HEK293 (cell line): ENCODE measurements at regions not wholly inside any gene's neighbourhood (a gene's known extent, or its start where the extent isn't known, plus 50 kb on each side); places are given as distances from the start of the nearest gene placed in this dataset.

Experiments
- CTCF ChIA-PET: fragments of 350-600 bp; formaldehyde crosslinking; extraction: SDS; loops from one replicate; lab custom pipeline; 2021; ENCODE audit warnings: antibody characterized with exemption; lab: Yijun Ruan, JAX
- POLR2A ChIA-PET: fragments of 300-600 bp; formaldehyde crosslinking; extraction: SDS; loops from one replicate; lab custom pipeline; 2020; ENCODE audit warnings: antibody characterized with exemption, inconsistent platforms; lab: Yijun Ruan, JAX
- H3K27ac ChIP-seq: fragments of 200-500 bp; sonication (Bioruptor generic); 2 replicates; pipeline ENCODE4 v1.5.1; 2014; ENCODE audit warnings: low read depth, low read length, control low read depth, inconsistent platforms; ENCODE audit errors: extremely low read depth
- H3K36me3 ChIP-seq, 2 experiments: fragments of 200-500 bp in 1 of 2; sonication (Bioruptor generic) in 1 of 2; 1 replicate in 1 of 2; 2 replicates in 1 of 2; pipeline ENCODE4 v1.5.1; 2014 to 2017; ENCODE audit warnings: inconsistent platforms in 2 of 2, low read length in 2 of 2; ENCODE audit not compliant: control insufficient read depth in 2 of 2, insufficient read depth in 1 of 2
- H3K4me1 ChIP-seq: fragments of 200-500 bp; sonication (Bioruptor generic); 2 replicates; pipeline ENCODE4 v1.5.1; 2014; ENCODE audit warnings: mild to moderate bottlenecking, low read length, inconsistent platforms; ENCODE audit not compliant: control insufficient read depth, insufficient read depth
- H3K4me3 ChIP-seq: 2 replicates; pipeline ENCODE4 v1.5.1; 2011; ENCODE audit warnings: low read depth, mild to moderate bottlenecking, control low read depth, low read length, moderate library complexity
- H3K9me3 ChIP-seq: fragments of 200-500 bp; sonication (Bioruptor generic); 2 replicates; pipeline ENCODE4 v1.5.1; 2014; ENCODE audit warnings: low read depth, low read length, inconsistent platforms; ENCODE audit not compliant: control insufficient read depth, insufficient read depth
- GLI4 ChIP-seq: fragments of 450-650 bp; formaldehyde crosslinking; IDR thresholded peaks from 2 replicates; pipeline ENCODE4 v1.5.1; 2016; ENCODE audit warnings: missing biosample characterization, missing genetic modification characterization
- IKZF3 ChIP-seq: fragments of 450-650 bp; IDR thresholded peaks from 2 replicates; pipeline ENCODE4 v1.5.0; 2018; ENCODE audit warnings: missing biosample characterization, mild to moderate bottlenecking, missing genetic modification characterization, moderate library complexity
- MYNN ChIP-seq: fragments of 450-650 bp; formaldehyde crosslinking; IDR thresholded peaks from 2 replicates; pipeline ENCODE4 v1.5.1; 2016; ENCODE audit warnings: missing biosample characterization, missing genetic modification characterization, borderline replicate concordance
- TRIM28 ChIP-seq: IDR thresholded peaks from 2 replicates; pipeline ENCODE4 v1.6.1; 2011; ENCODE audit warnings: low read length, control low read depth, borderline replicate concordance
- ZBTB1 ChIP-seq: fragments of 450-650 bp; formaldehyde crosslinking; IDR thresholded peaks from 2 replicates; pipeline ENCODE4 v1.5.1; 2016; ENCODE audit warnings: missing biosample characterization, missing genetic modification characterization
- ZEB2 ChIP-seq: fragments of 450-650 bp; formaldehyde crosslinking; IDR thresholded peaks from 2 replicates; pipeline ENCODE4 v1.5.1; 2016; ENCODE audit warnings: missing biosample characterization, missing genetic modification characterization
- ZNF112 ChIP-seq: fragments of 450-650 bp; formaldehyde crosslinking; IDR thresholded peaks from 2 replicates; pipeline ENCODE4 v1.5.0; 2017; ENCODE audit warnings: missing biosample characterization, missing genetic modification characterization
- ZNF140 ChIP-seq: fragments of 450-650 bp; formaldehyde crosslinking; IDR thresholded peaks from 2 replicates; pipeline ENCODE4 v1.5.1; 2016; ENCODE audit warnings: missing biosample characterization, missing genetic modification characterization
- ZNF175 ChIP-seq: fragments of 450-650 bp; formaldehyde crosslinking; IDR thresholded peaks from 2 replicates; pipeline ENCODE4 v1.5.1; 2016; ENCODE audit warnings: missing biosample characterization, missing genetic modification characterization
- ZNF2 ChIP-seq: fragments of 450-650 bp; formaldehyde crosslinking; IDR thresholded peaks from 2 replicates; pipeline ENCODE4 v1.5.1; 2016; ENCODE audit warnings: missing biosample characterization, missing genetic modification characterization
- ZNF558 ChIP-seq: fragments of 450-650 bp; formaldehyde crosslinking; IDR thresholded peaks from 2 replicates; pipeline ENCODE4 v1.5.1; 2016; ENCODE audit warnings: missing biosample characterization, missing genetic modification characterization
- ZNF600 ChIP-seq: fragments of 450-650 bp; formaldehyde crosslinking; IDR thresholded peaks from 2 replicates; pipeline ENCODE4 v1.5.1; 2016; ENCODE audit warnings: missing biosample characterization, missing genetic modification characterization
- ZNF76 ChIP-seq: fragments of 450-650 bp; formaldehyde crosslinking; IDR thresholded peaks from 2 replicates; pipeline ENCODE4; 2016; ENCODE audit warnings: low read depth, missing biosample characterization, missing genetic modification characterization, borderline replicate concordance
- ZNF776 ChIP-seq: fragments of 450-650 bp; formaldehyde crosslinking; IDR thresholded peaks from 2 replicates; pipeline ENCODE4 v1.5.0; 2017; ENCODE audit warnings: missing biosample characterization, missing genetic modification characterization, borderline replicate concordance
- TF ChIP-seq, protein P1 (sequence below): fragments of 450-650 bp; formaldehyde crosslinking; IDR thresholded peaks from 2 replicates; pipeline ENCODE4 v1.5.1; 2016; ENCODE audit warnings: missing biosample characterization, missing genetic modification characterization, borderline replicate concordance
- TF ChIP-seq, protein P2 (sequence below): fragments of 450-650 bp; formaldehyde crosslinking; IDR thresholded peaks from 2 replicates; pipeline ENCODE4 v1.5.1; 2016; ENCODE audit warnings: missing biosample characterization, missing genetic modification characterization
- TF ChIP-seq, protein P3 (sequence below): fragments of 450-650 bp; formaldehyde crosslinking; IDR thresholded peaks from 2 replicates; pipeline ENCODE4 v1.5.1; 2016; ENCODE audit warnings: missing biosample characterization, missing genetic modification characterization
- TF ChIP-seq, protein P4 (sequence below): sonication (generic); formaldehyde crosslinking; IDR thresholded peaks from 2 replicates; pipeline ENCODE4 v1.8.1; 2022; ENCODE audit warnings: mild to moderate bottlenecking, moderate library complexity, missing genetic modification reagents

DNA sequence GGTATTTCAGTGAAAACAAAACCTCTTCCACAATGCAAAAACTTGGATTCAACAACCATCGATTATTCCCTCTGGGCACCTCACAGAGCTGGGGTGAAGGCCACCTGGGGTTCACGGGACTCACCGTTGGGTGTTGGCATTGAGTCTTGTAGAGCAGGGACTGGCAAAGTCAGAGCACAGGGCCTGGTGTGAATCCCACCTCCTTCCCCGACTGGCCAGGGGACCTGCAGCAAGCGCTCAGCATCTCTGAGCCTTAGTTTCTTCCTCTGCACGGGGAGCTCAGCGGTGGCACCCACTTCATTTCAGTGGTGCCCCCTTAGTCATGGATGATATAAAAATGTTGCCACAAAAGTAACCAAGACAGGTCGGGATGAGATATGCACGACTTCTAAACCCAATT is 100.4 kb downstream of the METRNL start:
- no peaks in the 10 kb centered on the region for H3K9me3 ChIP-seq

DNA sequence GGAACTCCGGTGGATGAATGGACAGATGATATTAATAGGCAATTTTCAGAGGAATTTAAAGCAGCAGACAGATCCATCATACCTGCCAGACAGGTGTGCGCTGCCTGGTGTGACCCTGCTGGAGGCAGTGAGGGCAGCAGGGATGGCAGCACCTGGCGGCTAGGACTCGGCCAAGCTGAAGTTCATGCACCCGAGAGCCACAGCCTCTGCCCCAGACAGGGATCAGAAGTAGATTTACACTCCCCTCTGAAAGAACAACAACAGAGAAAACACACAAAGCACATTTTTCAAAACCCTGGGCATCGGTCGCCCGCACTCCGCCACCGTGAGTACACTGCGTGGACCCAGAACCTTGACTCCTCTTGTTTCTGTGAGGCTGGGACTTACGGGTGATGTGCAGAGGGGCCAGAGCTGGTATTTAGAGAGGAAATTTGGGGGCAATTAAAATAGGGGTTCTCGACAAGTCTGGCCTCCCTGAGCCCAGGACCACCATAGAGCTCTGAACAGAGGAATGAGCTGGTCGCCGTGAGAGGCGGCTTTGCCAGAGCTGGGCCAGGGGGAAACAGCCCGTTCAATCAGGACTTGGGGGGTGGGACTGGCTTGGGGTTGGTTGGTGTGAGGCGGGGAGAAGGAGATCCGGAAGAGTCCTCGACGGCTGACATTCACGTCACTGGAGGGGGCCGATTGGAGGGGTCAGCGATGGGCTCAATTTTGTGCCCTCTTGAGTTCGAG is 101.0 kb downstream of the METRNL start:
- TF ChIP-seq, protein P1, sequence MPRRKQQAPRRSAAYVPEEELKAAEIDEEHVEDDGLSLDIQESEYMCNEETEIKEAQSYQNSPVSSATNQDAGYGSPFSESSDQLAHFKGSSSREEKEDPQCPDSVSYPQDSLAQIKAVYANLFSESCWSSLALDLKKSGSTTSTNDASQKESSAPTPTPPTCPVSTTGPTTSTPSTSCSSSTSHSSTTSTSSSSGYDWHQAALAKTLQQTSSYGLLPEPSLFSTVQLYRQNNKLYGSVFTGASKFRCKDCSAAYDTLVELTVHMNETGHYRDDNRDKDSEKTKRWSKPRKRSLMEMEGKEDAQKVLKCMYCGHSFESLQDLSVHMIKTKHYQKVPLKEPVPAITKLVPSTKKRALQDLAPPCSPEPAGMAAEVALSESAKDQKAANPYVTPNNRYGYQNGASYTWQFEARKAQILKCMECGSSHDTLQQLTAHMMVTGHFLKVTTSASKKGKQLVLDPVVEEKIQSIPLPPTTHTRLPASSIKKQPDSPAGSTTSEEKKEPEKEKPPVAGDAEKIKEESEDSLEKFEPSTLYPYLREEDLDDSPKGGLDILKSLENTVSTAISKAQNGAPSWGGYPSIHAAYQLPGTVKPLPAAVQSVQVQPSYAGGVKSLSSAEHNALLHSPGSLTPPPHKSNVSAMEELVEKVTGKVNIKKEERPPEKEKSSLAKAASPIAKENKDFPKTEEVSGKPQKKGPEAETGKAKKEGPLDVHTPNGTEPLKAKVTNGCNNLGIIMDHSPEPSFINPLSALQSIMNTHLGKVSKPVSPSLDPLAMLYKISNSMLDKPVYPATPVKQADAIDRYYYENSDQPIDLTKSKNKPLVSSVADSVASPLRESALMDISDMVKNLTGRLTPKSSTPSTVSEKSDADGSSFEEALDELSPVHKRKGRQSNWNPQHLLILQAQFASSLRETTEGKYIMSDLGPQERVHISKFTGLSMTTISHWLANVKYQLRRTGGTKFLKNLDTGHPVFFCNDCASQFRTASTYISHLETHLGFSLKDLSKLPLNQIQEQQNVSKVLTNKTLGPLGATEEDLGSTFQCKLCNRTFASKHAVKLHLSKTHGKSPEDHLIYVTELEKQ, result no peak
- TF ChIP-seq ZNF558 (no peak), ZNF140 (tag by site-specific recombination) (no peak), ZNF112 (tag by site-specific recombination) (no peak), GLI4 (tag by site-specific recombination) (no peak), MYNN (tag by site-specific recombination) (no peak), ZNF2 (no peak), ZNF776 (no peak), ZEB2 (no peak), TRIM28 (no peak), ZBTB1 (tag by site-specific recombination) (no peak), ZNF175 (tag by site-specific recombination) (no peak), ZNF600 (tag by site-specific recombination) (no peak), ZNF76 (no peak)
- TF ChIP-seq, protein P2, sequence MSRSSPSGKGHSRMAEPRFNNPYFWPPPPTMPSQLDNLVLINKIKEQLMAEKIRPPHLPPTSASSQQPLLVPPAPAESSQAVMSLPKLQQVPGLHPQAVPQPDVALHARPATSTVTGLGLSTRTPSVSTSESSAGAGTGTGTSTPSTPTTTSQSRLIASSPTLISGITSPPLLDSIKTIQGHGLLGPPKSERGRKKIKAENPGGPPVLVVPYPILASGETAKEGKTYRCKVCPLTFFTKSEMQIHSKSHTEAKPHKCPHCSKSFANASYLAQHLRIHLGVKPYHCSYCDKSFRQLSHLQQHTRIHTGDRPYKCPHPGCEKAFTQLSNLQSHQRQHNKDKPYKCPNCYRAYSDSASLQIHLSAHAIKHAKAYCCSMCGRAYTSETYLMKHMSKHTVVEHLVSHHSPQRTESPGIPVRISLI (tag by site-specific recombination), result no peak
- TF ChIP-seq, protein P3, sequence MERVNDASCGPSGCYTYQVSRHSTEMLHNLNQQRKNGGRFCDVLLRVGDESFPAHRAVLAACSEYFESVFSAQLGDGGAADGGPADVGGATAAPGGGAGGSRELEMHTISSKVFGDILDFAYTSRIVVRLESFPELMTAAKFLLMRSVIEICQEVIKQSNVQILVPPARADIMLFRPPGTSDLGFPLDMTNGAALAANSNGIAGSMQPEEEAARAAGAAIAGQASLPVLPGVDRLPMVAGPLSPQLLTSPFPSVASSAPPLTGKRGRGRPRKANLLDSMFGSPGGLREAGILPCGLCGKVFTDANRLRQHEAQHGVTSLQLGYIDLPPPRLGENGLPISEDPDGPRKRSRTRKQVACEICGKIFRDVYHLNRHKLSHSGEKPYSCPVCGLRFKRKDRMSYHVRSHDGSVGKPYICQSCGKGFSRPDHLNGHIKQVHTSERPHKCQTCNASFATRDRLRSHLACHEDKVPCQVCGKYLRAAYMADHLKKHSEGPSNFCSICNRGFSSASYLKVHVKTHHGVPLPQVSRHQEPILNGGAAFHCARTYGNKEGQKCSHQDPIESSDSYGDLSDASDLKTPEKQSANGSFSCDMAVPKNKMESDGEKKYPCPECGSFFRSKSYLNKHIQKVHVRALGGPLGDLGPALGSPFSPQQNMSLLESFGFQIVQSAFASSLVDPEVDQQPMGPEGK (tag by site-specific recombination), result no peak
- Histone ChIP-seq H3K36me3 (no peaks in the 10 kb centered on the region), H3K27ac (no peak overlapping the region), H3K4me3 (no peak overlapping the region), H3K9me3 (no peaks in the 10 kb centered on the region), H3K4me1 (no peaks in the 10 kb centered on the region)
- POLR2A ChIA-PET, result interaction anchor here (0.6 kb wide), 1 partner anchor 400 kb away, joined by 3 read pairs; no protein-coding TSS in a partner anchor
- CTCF ChIA-PET, result interaction anchor here (0.6 to 0.7 kb wide), 2 partner anchors 9 to 273 kb away, joined by 3 read pairs; no protein-coding TSS in a partner anchor

More for the DNA sequence above, 100.4 kb downstream of the METRNL start:
- Histone ChIP-seq H3K27ac (no peak overlapping the region), H3K36me3 (no peaks in the 10 kb centered on the region), H3K4me1 (no peaks in the 10 kb centered on the region), H3K4me3 (no peak overlapping the region)
- CTCF ChIA-PET, result interaction anchor here (0.7 kb wide), 3 partner anchors 8 to 390 kb away, joined by 3 read pairs; no protein-coding TSS in a partner anchor
- TF ChIP-seq, protein P4, sequence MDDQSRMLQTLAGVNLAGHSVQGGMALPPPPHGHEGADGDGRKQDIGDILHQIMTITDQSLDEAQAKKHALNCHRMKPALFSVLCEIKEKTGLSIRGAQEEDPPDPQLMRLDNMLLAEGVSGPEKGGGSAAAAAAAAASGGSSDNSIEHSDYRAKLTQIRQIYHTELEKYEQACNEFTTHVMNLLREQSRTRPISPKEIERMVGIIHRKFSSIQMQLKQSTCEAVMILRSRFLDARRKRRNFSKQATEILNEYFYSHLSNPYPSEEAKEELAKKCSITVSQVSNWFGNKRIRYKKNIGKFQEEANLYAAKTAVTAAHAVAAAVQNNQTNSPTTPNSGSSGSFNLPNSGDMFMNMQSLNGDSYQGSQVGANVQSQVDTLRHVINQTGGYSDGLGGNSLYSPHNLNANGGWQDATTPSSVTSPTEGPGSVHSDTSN (CRISPR knock-in tag), result no peak
- no peak for TF ChIP-seq IKZF3
- POLR2A ChIA-PET, result no interaction called here
